ENCODE measurements at regions not wholly inside any gene's neighbourhood (a gene's known extent, or its start where the extent isn't known, plus 50 kb on each side); places are given as distances from the start of the nearest gene placed in this dataset.

- Histone ChIP-seq H3K27me3 (ENCODE audit: control insufficient read depth in 4 of 4, insufficient read depth in 4 of 4, low read length in 3 of 4) (no peaks in the 10 kb centered on the region), H3K9me3 (ENCODE audit: control insufficient read depth in 4 of 4, low read length in 3 of 4) (no peaks in the 10 kb centered on the region), H3K9ac (ENCODE audit: low read depth in 1 of 2, low read length in 2 of 2) (no peak overlapping the region), H3K36me3 (ENCODE audit: control insufficient read depth in 4 of 4, insufficient read depth in 3 of 4, low read depth in 1 of 4, low read length in 3 of 4) (no peaks in the 10 kb centered on the region), H3K4me3 (ENCODE audit: low read depth in 1 of 3, low read length in 3 of 3) (no peak overlapping the region), H3K27ac (ENCODE audit: low read depth in 1 of 2, low read length in 2 of 2) (no peak overlapping the region), H3K4me1 (ENCODE audit: control insufficient read depth in 4 of 4, insufficient read depth in 4 of 4, low read length in 3 of 4) (no peaks in the 10 kb centered on the region)
- TF ChIP-seq YY1 (IDR thresholded peaks at IDR 0.05) (no peak), FOXA1 (IDR thresholded peaks at IDR 0.05) (no peak), ATF3 (IDR thresholded peaks at IDR 0.05) (no peak), EGR1 (IDR thresholded peaks at IDR 0.05; ENCODE audit: low read depth in 2 of 2) (no peak), SP1 (IDR thresholded peaks at IDR 0.05) (no peak), MAX (IDR thresholded peaks at IDR 0.05) (no peak), ZBTB33 (IDR thresholded peaks at IDR 0.05) (no peak), HNF4A (conservative IDR thresholded peaks at IDR 0.05) (no peak), RXRA (IDR thresholded peaks at IDR 0.05) (no peak), GABPA (IDR thresholded peaks at IDR 0.05 in 1 of 2, conservative IDR thresholded peaks at IDR 0.05 in 1 of 2) (no peak), JUND (IDR thresholded peaks at IDR 0.05) (no peak), RAD21 (IDR thresholded peaks at IDR 0.05) (no peak), NR2F2 (IDR thresholded peaks at IDR 0.05) (no peak), FOXA2 (IDR thresholded peaks at IDR 0.05) (no peak), HNF4G (IDR thresholded peaks at IDR 0.05) (no peak), REST (IDR thresholded peaks at IDR 0.05) (no peak), TAF1 (conservative IDR thresholded peaks at IDR 0.05) (no peak)
- TF ChIP-seq, protein P1, sequence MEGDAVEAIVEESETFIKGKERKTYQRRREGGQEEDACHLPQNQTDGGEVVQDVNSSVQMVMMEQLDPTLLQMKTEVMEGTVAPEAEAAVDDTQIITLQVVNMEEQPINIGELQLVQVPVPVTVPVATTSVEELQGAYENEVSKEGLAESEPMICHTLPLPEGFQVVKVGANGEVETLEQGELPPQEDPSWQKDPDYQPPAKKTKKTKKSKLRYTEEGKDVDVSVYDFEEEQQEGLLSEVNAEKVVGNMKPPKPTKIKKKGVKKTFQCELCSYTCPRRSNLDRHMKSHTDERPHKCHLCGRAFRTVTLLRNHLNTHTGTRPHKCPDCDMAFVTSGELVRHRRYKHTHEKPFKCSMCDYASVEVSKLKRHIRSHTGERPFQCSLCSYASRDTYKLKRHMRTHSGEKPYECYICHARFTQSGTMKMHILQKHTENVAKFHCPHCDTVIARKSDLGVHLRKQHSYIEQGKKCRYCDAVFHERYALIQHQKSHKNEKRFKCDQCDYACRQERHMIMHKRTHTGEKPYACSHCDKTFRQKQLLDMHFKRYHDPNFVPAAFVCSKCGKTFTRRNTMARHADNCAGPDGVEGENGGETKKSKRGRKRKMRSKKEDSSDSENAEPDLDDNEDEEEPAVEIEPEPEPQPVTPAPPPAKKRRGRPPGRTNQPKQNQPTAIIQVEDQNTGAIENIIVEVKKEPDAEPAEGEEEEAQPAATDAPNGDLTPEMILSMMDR (IDR thresholded peaks at IDR 0.05; ENCODE audit: low read depth, low read length, missing input control) = no peak
- WGBS = 84% methylated on average over 3 of the region's 3 CpGs
- no peak for DNase-seq (ENCODE audit: low spot score)
Measured at GRCh38 chr3:38940394-38940793, 111.3 kb downstream of the SCN11A start.
